B cell (primary cell): ENCODE measurements at regions not wholly inside any gene's neighbourhood (a gene's known extent, or its start where the extent isn't known, plus 50 kb on each side); places are given as distances from the start of the nearest gene placed in this dataset.

Source experiments
- ATAC-seq: fragments of 200-7000 bp; cut with Tn5 transposase; one replicate; pipeline ENCODE4 v1.10.0; 2021; ENCODE audit warnings: low read depth, mild to moderate bottlenecking, moderate number of reproducible peaks, moderate library complexity
- CTCF ChIA-PET: fragments of 350-600 bp; sonication (Branson Sonifier 250); formaldehyde crosslinking; loops from one replicate; lab custom pipeline; 2021; ENCODE audit warnings: antibody characterized with exemption, inconsistent platforms; lab: Charles Lee
- POLR2A ChIA-PET: fragments of 350-600 bp; sonication (Branson Sonifier 250); formaldehyde crosslinking; loops from one replicate; lab custom pipeline; 2021; ENCODE audit warnings: antibody characterized with exemption; lab: Charles Lee
- DNase-seq: peaks from one replicate; pipeline ENCODE4 v3.0.0; 2013
- H2AFZ ChIP-seq: 2 replicates; pipeline ENCODE4 v1.6.1; 2012; ENCODE audit warnings: mild to moderate bottlenecking, low read depth, low read length; ENCODE audit not compliant: insufficient read depth, poor library complexity, severe bottlenecking
- H3K27ac ChIP-seq, 2 donors: 1 replicate in 1 of 2; 2 replicates in 1 of 2; pipeline ENCODE4 v1.5.1; 2012 to 2013; ENCODE audit warnings: low read length in 2 of 2, mild to moderate bottlenecking in 2 of 2, moderate library complexity in 1 of 2
- H3K27me3 ChIP-seq, 4 experiments: fragments of 200-600 bp in 1 of 4; sonication (generic) in 1 of 4; replicated peaks in 1 of 4; 1 replicate in 2 of 4; 2 replicates in 2 of 4; pipeline versions ENCODE4 v1.6.1 to v1.7.0; 2013 to 2016; ENCODE audit warnings: low read length in 3 of 4, mild to moderate bottlenecking in 2 of 4, mixed read lengths in 1 of 4, moderate library complexity in 1 of 4; ENCODE audit not compliant: insufficient read depth in 4 of 4, control insufficient read depth in 3 of 4; ENCODE audit errors: control extremely low read depth in 1 of 4
- H3K36me3 ChIP-seq, 2 experiments: replicated peaks in 1 of 2; 1 replicate in 1 of 2; 2 replicates in 1 of 2; pipeline versions ENCODE4 v1.6.1 to v1.7.1; 2013; ENCODE audit warnings: low read length in 1 of 2; ENCODE audit not compliant: insufficient read depth in 2 of 2, control insufficient read depth in 1 of 2; ENCODE audit errors: control extremely low read depth in 1 of 2, extremely low read depth in 1 of 2
- H3K4me1 ChIP-seq, 2 donors: fragments of 200-600 bp in 1 of 2; sonication (generic) in 1 of 2; 1 replicate in 1 of 2; 2 replicates in 1 of 2; pipeline versions ENCODE4 v1.5.1 to v1.6.1; 2013 to 2017; ENCODE audit warnings: low read length in 2 of 2; ENCODE audit not compliant: control insufficient read depth in 2 of 2, insufficient read depth in 2 of 2
- H3K4me2 ChIP-seq: replicated peaks from 2 replicates; pipeline ENCODE3; 2012; ENCODE audit warnings: mild to moderate bottlenecking, low read depth, low read length; ENCODE audit not compliant: poor library complexity, severe bottlenecking
- H3K4me3 ChIP-seq, 5 experiments: fragments of 200-600 bp in 1 of 5; sonication (generic) in 1 of 5; 1 replicate in 3 of 5; 2 replicates in 2 of 5; pipeline versions ENCODE4 v1.5.1 to v1.7.0; 2011 to 2016; ENCODE audit warnings: low read length in 4 of 5, mild to moderate bottlenecking in 4 of 5, low read depth in 2 of 5, control low read depth in 1 of 5, moderate library complexity in 1 of 5; ENCODE audit not compliant: insufficient read depth in 1 of 5; ENCODE audit errors: control extremely low read depth in 1 of 5, extremely low read depth in 1 of 5
- H3K79me2 ChIP-seq: fragments of 200-600 bp; sonication (generic); one replicate; pipeline ENCODE4 v1.6.0; 2016; ENCODE audit warnings: low read length; ENCODE audit not compliant: control insufficient read depth, insufficient read depth
- H3K9ac ChIP-seq: fragments of 200-600 bp; sonication (generic); 2 replicates; pipeline ENCODE4 v1.6.1; 2017; ENCODE audit warnings: mild to moderate bottlenecking, low read length, moderate library complexity
- H3K9me3 ChIP-seq, 3 donors: one replicate each; pipeline versions ENCODE4 v1.6.1 to v1.7.1; 2013; ENCODE audit warnings: low read length in 2 of 3; ENCODE audit not compliant: control insufficient read depth in 2 of 3, insufficient read depth in 1 of 3; ENCODE audit errors: control extremely low read depth in 1 of 3
- H4K20me1 ChIP-seq: 2 replicates; pipeline ENCODE4 v1.6.0; 2012; ENCODE audit warnings: mild to moderate bottlenecking, low read length; ENCODE audit not compliant: insufficient read depth, control insufficient read depth, poor library complexity, severe bottlenecking
- H3K27ac Mint-ChIP-seq: one replicate; pipeline ENCODE4 v1.8.0; 2021; ENCODE audit warnings: mixed read lengths
- H3K27me3 Mint-ChIP-seq: one replicate; pipeline ENCODE4 v1.8.0; 2021; ENCODE audit warnings: mixed read lengths
- H3K4me1 Mint-ChIP-seq: one replicate; pipeline ENCODE4 v1.8.0; 2021; ENCODE audit warnings: mixed read lengths
- H3K4me3 Mint-ChIP-seq: one replicate; pipeline ENCODE4 v1.8.0; 2021; ENCODE audit warnings: mixed read lengths
- H3K9me3 Mint-ChIP-seq: one replicate; pipeline ENCODE4 v1.8.0; 2022; ENCODE audit warnings: mixed read lengths; ENCODE audit not compliant: insufficient read depth
- EZH2 ChIP-seq: IDR thresholded peaks from 2 replicates; pipeline ENCODE4 v1.6.1; 2012; ENCODE audit warnings: borderline replicate concordance, low read depth, mild to moderate bottlenecking, moderate library complexity, low read length; ENCODE audit not compliant: insufficient read depth, poor library complexity, severe bottlenecking
- WGBS: methylation state at CpG from one replicate; pipeline ENCODE4 v1.1.5; 2013; ENCODE audit warnings: missing lambda C conversion rate; ENCODE audit not compliant: insufficient coverage; 5-methylcytosine and 5-hydroxymethylcytosine counted together
- intact Hi-C: fragments of 100-400 bp; cut with micrococcal nuclease; formaldehyde crosslinking; loops from one replicate; pipeline ENCODE4 v1.10.0; 2022
- TF ChIP-seq, protein P1 (sequence below): fragments of 200-600 bp; IDR thresholded peaks from one replicate; pipeline ENCODE4 v1.8.0; 2022; ENCODE audit warnings: antibody characterized with exemption, mild to moderate bottlenecking

DNA sequence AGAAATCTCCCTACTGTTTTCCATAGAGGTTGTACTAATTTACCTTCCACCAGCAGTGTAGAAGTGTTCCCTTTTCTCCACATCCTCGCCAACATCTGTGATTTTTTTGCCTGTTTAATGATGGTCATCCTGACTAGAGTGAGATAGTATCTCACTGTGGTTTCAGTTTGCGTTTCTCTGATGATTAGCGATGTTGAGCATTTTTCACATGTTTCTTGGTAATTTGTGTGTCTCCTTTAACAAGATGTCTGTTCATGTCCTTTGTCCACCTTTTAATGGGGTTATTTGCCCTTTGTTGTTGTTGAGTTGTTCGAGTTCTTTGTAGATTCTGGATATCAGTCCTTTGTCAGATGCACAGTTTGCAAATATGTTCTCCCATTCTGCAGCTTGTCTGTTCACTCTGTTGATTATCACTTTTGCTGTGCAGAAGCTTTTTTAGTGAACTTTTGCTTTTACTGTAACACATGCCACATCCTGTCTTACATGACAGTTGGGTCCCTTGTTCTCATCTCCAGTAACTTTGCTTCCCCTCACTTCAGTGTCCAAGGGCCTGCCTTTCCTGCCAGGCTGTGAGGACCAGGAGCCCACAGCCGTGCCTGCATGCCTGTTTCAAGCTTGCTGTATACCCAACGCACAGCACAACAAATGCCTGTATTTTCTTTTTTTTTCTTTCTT is 64.9 kb downstream of the SPRING1 start:
- Mint-ChIP-seq H3K9me3 (no peaks in the 10 kb centered on the region), H3K27me3 (no peaks in the 10 kb centered on the region), H3K4me1 (peaks cover 57% of the 10 kb centered on the region), H3K4me3 (peak overlapping the region; percentile 80), H3K27ac (no peak overlapping the region)
- peak; percentile 18 for DNase-seq
- TF ChIP-seq, protein P1, sequence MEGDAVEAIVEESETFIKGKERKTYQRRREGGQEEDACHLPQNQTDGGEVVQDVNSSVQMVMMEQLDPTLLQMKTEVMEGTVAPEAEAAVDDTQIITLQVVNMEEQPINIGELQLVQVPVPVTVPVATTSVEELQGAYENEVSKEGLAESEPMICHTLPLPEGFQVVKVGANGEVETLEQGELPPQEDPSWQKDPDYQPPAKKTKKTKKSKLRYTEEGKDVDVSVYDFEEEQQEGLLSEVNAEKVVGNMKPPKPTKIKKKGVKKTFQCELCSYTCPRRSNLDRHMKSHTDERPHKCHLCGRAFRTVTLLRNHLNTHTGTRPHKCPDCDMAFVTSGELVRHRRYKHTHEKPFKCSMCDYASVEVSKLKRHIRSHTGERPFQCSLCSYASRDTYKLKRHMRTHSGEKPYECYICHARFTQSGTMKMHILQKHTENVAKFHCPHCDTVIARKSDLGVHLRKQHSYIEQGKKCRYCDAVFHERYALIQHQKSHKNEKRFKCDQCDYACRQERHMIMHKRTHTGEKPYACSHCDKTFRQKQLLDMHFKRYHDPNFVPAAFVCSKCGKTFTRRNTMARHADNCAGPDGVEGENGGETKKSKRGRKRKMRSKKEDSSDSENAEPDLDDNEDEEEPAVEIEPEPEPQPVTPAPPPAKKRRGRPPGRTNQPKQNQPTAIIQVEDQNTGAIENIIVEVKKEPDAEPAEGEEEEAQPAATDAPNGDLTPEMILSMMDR: no peak
- Histone ChIP-seq H3K4me2 (peak overlapping the region; percentile 55), H3K27me3 (no peaks in the 10 kb centered on the region), H3K36me3 (no peaks in the 10 kb centered on the region), H3K79me2 (no peaks in the 10 kb centered on the region), H3K9me3 (peaks cover 0 to 2% (median 0%) of the 10 kb centered on the region in 3 donors), H2AFZ (peak overlapping the region; percentile 57), H4K20me1 (no peaks in the 10 kb centered on the region), H3K27ac (no peak overlapping the region), H3K4me1 (peaks cover 35 to 36% of the 10 kb centered on the region in 2 donors), H3K9ac (peak overlapping the region; percentile 29), H3K4me3 (peak overlapping the region in 3 of 5 experiments; percentile 2 to 46 (median 7))
- intact Hi-C loops: no loop called here
- ATAC-seq: no peak
- WGBS: 11% methylated on average over 4 of the region's 6 CpGs
- ChIA-PET CTCF (interaction anchor here (1.1 to 1.6 kb wide), 2 partner anchors 9 to 30 kb away, joined by 3 read pairs; no protein-coding TSS in a partner anchor), POLR2A (interaction anchor here (0.6 to 0.7 kb wide), 2 partner anchors 261 to 326 kb away, joined by 3 to 4 read pairs; no protein-coding TSS in a partner anchor)

DNA sequence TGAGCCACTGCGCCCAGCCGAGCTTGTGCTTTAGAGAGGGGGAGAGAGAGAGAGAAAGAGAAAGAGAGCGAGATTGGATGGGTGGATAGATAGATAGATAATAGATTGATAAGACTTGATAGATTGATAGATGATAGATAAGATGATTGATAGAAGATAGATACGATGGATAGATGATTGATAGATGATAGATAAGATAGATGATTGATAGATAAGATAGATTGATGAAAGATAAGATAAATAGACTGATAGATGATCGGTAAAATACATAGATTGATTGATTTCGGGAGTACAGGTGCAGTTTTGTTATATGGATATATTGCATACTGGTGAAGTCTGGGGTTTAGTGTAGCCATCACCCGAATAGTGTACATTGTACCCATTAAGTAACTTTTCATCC is 65.9 kb downstream of the SPRING1 start:
- no peak overlapping the region for H3K4me2 ChIP-seq
- TF ChIP-seq, protein P1: no peak
- no peak for TF ChIP-seq EZH2
- ChIA-PET CTCF (no interaction called here), POLR2A (interaction anchor here (0.7 kb wide), 1 partner anchor 287 kb away, joined by 4 read pairs; no protein-coding TSS in a partner anchor)
- H3K27me3 ChIP-seq: no peaks in the 10 kb centered on the region
- Mint-ChIP-seq H3K27ac (no peak overlapping the region), H3K4me1 (peaks cover 47% of the 10 kb centered on the region), H3K9me3 (no peaks in the 10 kb centered on the region), H3K4me3 (peak overlapping the region; percentile 2), H3K27me3 (no peaks in the 10 kb centered on the region)
- H3K4me3 ChIP-seq: no peak overlapping the region
- H3K4me1 ChIP-seq: peaks cover 25 to 27% of the 10 kb centered on the region in 2 donors
- H3K79me2 ChIP-seq: no peaks in the 10 kb centered on the region
- no peak overlapping the region for H2AFZ ChIP-seq
- intact Hi-C loops: no loop called here
- H3K9me3 ChIP-seq: peaks cover 0 to 2% (median 0%) of the 10 kb centered on the region in 3 donors
- H4K20me1 ChIP-seq: no peaks in the 10 kb centered on the region
- DNase-seq: no peak
- no peaks in the 10 kb centered on the region for H3K36me3 ChIP-seq
- WGBS: 98% methylated on average over 5 of the region's 7 CpGs
- ATAC-seq: no peak
- H3K27ac ChIP-seq: no peak overlapping the region
- no peak overlapping the region for H3K9ac ChIP-seq
